ENCODE measurements at regions not wholly inside any gene's neighbourhood (a gene's known extent, or its start where the extent isn't known, plus 50 kb on each side); places are given as distances from the start of the nearest gene placed in this dataset.
"Not testable (repeated sequence)": the region's sequence is repeated elsewhere in the genome, so short reads cannot be mapped to it uniquely, and the experiment has no call there.

DNA sequence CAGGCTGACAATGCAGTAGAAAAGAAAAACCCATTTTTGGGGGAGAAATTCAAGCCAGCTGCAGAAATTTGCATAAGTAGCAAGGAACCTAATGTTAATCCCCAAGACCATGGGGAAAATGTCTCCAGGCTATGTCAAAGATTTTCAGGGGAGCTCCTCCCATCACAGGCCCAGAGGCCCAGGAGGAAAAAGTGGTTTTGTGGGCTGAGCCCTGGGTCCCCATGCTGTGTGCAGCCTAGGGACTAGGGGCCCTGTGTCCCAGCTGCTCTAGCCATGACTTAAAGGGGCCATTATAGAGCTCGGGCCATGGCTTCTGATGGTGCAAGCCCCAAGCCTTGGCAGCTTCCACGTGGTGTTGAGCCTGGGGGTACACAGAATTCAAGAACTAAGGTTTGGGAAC lies 719.0 kb downstream of the TLE1 start:
- not testable (repeated sequence) for TF ChIP-seq POLR2A (IDR thresholded peaks at IDR 0.05)
- TF ChIP-seq, protein P1, sequence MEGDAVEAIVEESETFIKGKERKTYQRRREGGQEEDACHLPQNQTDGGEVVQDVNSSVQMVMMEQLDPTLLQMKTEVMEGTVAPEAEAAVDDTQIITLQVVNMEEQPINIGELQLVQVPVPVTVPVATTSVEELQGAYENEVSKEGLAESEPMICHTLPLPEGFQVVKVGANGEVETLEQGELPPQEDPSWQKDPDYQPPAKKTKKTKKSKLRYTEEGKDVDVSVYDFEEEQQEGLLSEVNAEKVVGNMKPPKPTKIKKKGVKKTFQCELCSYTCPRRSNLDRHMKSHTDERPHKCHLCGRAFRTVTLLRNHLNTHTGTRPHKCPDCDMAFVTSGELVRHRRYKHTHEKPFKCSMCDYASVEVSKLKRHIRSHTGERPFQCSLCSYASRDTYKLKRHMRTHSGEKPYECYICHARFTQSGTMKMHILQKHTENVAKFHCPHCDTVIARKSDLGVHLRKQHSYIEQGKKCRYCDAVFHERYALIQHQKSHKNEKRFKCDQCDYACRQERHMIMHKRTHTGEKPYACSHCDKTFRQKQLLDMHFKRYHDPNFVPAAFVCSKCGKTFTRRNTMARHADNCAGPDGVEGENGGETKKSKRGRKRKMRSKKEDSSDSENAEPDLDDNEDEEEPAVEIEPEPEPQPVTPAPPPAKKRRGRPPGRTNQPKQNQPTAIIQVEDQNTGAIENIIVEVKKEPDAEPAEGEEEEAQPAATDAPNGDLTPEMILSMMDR (IDR thresholded peaks at IDR 0.05), result not testable (repeated sequence)

All from transverse colon (tissue), 3 donors.